Naive thymus-derived CD8-positive, alpha-beta T cell (primary cell): ENCODE measurements at regions not wholly inside any gene's neighbourhood (a gene's known extent, or its start where the extent isn't known, plus 50 kb on each side); places are given as distances from the start of the nearest gene placed in this dataset.
"Not testable (repeated sequence)": the region's sequence is repeated elsewhere in the genome, so short reads cannot be mapped to it uniquely, and the experiment has no call there.

ENCODE experiments used
- ATAC-seq, 2 donors: fragments of 150-1000 bp; cut with Tn5 transposase in 1 of 2; sonication (Bioruptor Pico), chemical (Tn5 transposase) in 1 of 2; 1 replicate in 1 of 2; 2 replicates in 1 of 2; pipeline ENCODE4 v1.10.0; 2021; ENCODE audit warnings: mild to moderate bottlenecking in 2 of 2, moderate library complexity in 2 of 2
- POLR2A ChIA-PET: fragments of 350-600 bp; sonication (Branson Sonifier 250); formaldehyde crosslinking; loops from one replicate; lab custom pipeline; 2021; ENCODE audit warnings: antibody characterized with exemption; lab: Charles Lee
- DNase-seq, 10 donors: peaks; one replicate each; pipeline versions ENCODE4 v3.0.0 to v3.0.0-alpha.2; 2020 to 2022
- H3K27ac Mint-ChIP-seq, 10 donors: one replicate each; pipeline ENCODE4 v1.8.0; 2020 to 2022; ENCODE audit warnings: mild to moderate bottlenecking in 10 of 10, mixed read lengths in 10 of 10, moderate library complexity in 4 of 10, inconsistent platforms in 1 of 10
- H3K27me3 Mint-ChIP-seq, 5 donors: one replicate each; pipeline ENCODE4 v1.8.0; 2021 to 2022; ENCODE audit warnings: mixed read lengths in 5 of 5
- H3K36me3 Mint-ChIP-seq, 3 donors: one replicate each; pipeline ENCODE4 v1.8.0; 2020 to 2022; ENCODE audit warnings: mixed read lengths in 3 of 3, mild to moderate bottlenecking in 2 of 3, inconsistent platforms in 1 of 3
- H3K4me1 Mint-ChIP-seq, 4 donors: one replicate each; pipeline ENCODE4 v1.8.0; 2021 to 2022; ENCODE audit warnings: mixed read lengths in 4 of 4
- H3K4me3 Mint-ChIP-seq, 10 donors: one replicate each; pipeline ENCODE4 v1.8.0; 2020 to 2022; ENCODE audit warnings: mild to moderate bottlenecking in 10 of 10, mixed read lengths in 10 of 10, moderate library complexity in 6 of 10, inconsistent platforms in 1 of 10
- H3K9me3 Mint-ChIP-seq, 9 donors: one replicate each; pipeline ENCODE4 v1.8.0; 2020 to 2022; ENCODE audit warnings: mixed read lengths in 9 of 9, mild to moderate bottlenecking in 3 of 9, inconsistent platforms in 1 of 9, moderate library complexity in 1 of 9

DNA sequence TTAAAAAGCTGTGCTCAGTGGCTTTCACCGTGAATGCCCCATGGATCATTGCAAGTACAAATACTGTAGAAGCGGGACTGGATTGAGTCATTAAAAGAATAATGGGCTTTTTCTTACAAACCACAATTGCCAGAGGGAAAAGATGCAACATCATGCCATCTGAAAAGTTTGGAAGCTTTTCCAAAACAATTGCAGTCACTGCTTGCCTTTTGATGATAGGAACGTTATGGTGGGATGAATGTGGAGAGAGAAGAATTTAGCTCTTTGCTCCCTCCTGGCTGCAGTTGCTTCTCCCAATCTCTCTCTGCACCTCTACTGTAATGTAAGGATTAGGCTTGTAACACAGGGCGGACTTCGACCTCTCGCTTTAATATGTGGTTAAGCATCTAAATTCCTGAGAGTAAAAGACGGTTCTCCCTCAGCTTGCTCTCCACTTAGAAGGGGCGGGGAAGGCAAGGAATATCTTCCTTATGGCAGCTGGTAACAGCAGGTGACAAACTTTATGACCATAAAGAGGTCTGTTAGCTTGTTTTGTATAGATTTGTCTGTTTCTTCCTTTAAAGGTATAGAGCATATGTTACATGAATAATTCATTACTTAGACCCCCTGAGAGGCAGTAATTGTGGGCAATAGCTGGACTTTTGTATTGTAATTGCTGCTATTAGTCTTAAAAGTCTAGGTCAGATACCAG lies 376.1 kb downstream of the UTRN start:
- Mint-ChIP-seq H3K36me3 (peaks cover 0 to 2% (median 0%) of the 10 kb centered on the region in 3 donors), H3K4me1 (peaks cover 29 to 88% (median 60%) of the 10 kb centered on the region in 4 donors), H3K27ac (peak overlapping the region in 5 of 10 donors; percentile 18 to 44 (median 40)), H3K4me3 (peak overlapping the region in 2 of 10 donors; percentile 17 to 53), H3K9me3 (no peaks in the 10 kb centered on the region), H3K27me3 (no peaks in the 10 kb centered on the region)
- DNase-seq, result no peak
- POLR2A ChIA-PET, result no interaction called here
- ATAC-seq, result no peak

DNA sequence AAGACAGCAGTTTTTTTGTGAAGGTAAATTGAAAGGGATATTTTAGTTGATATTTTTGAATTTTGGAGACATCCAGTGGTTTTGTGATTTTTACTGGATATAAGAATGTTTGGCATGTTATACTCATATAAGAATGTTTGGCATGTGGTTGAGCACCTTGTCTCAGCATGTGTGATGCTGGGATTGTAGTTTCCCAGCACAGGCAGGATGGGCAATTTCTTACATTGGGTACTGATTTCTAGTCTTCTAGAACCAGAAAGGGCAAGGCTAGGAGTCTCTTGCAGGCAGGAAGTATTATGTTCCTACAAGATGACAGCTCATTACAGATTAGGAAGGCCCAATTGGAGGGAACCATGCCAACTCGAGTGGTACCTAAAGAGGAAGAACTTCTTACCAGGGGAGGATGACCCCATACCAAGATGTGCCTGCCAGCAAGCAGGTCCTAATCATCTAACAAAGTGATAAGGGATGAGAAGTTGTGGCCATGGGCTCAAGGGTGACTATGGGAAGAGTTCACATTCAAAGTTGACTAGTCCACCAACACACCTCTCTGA lies 377.8 kb downstream of the UTRN start:
- peak overlapping the region in 5 of 10 donors; percentile 15 to 60 (median 34) for H3K27ac Mint-ChIP-seq

DNA sequence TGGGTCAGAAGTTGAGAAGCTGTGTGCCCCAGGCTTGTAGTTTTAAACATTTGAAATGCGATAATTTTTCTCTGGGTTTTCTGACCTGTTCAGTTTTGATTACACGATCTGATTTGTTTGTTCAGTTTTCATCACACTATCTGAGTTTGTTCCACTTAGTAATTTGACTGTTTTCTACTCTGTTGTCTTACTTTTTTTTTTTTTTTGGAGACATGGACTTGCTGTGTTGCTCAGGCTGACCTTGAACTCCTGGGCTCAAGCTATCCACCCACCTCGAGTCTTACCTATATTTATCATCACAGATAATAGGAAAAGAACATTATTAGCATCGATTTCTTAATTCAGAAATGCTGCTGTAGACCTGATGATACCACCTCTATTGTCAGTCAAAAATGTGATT lies 379.1 kb downstream of the UTRN start:
- Mint-ChIP-seq H3K27ac (peak overlapping the region in 3 of 10 donors; percentile 4 to 60 (median 49)), H3K4me1 (peaks cover 23 to 91% (median 66%) of the 10 kb centered on the region in 4 donors), H3K36me3 (peaks cover 7 to 13% (median 10%) of the 10 kb centered on the region in 3 donors), H3K27me3 (no peaks in the 10 kb centered on the region), H3K4me3 (peak overlapping the region in 1 of 10 donors; percentile 51), H3K9me3 (peaks cover 0 to 10% (median under 1%) of the 10 kb centered on the region in 9 donors)
- POLR2A ChIA-PET, result no interaction called here
- DNase-seq (no peak), ATAC-seq (no peak)

More for the DNA sequence above, 377.8 kb downstream of the UTRN start:
- Mint-ChIP-seq H3K36me3 (peaks cover 4 to 13% (median 7%) of the 10 kb centered on the region in 3 donors), H3K4me1 (peaks cover 27 to 94% (median 71%) of the 10 kb centered on the region in 4 donors), H3K27me3 (no peaks in the 10 kb centered on the region), H3K9me3 (peaks cover 0 to 3% (median 0%) of the 10 kb centered on the region in 9 donors), H3K4me3 (peak overlapping the region in 2 of 10 donors; percentile 8 to 60)
- no peak for ATAC-seq
- no peak for DNase-seq
- POLR2A ChIA-PET, result no interaction called here

DNA sequence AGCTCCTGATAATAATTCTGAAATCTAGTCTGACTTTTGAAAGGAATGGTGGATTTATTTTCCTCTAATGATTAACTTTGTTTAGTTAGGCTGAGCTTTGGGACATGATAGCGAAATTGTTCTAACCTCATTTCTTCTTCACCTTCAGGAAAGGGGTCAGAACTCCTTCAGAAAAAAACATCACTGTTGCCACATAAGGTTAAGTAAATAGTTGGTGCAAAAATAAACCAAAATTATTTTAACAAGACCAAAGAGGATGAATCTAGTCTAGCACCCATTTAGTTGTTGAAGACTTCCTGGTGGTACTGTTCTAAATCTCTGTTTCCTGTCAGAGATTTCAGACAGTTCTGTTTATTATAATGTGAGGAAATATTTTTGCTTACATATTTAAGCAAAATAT lies 379.8 kb downstream of the UTRN start:
- peak overlapping the region in 5 of 10 donors; percentile 5 to 69 (median 43) for H3K27ac Mint-ChIP-seq
- POLR2A ChIA-PET, result no interaction called here
- no peaks in the 10 kb centered on the region for H3K27me3 Mint-ChIP-seq
- H3K36me3 Mint-ChIP-seq, result peaks cover 10 to 19% (median 15%) of the 10 kb centered on the region in 3 donors
- DNase-seq, result no peak
- H3K4me3 Mint-ChIP-seq, result peak overlapping the region in 2 of 10 donors; percentile 26 to 42
- H3K4me1 Mint-ChIP-seq, result peaks cover 20 to 87% (median 60%) of the 10 kb centered on the region in 4 donors
- H3K9me3 Mint-ChIP-seq, result peaks cover under 1 to 16% (median 7%) of the 10 kb centered on the region in 9 donors
- ATAC-seq, result no peak

- POLR2A ChIA-PET, result no interaction called here
- Mint-ChIP-seq H3K4me3 (peak overlapping the region in 2 of 10 donors; percentile 15 to 20), H3K4me1 (peaks cover 20 to 83% (median 61%) of the 10 kb centered on the region in 4 donors), H3K36me3 (peaks cover 17 to 29% (median 25%) of the 10 kb centered on the region in 3 donors), H3K27me3 (no peaks in the 10 kb centered on the region), H3K9me3 (peaks cover 10 to 27% (median 14%) of the 10 kb centered on the region in 9 donors), H3K27ac (peak overlapping the region in 3 of 10 donors; percentile 11 to 63 (median 37))
- ATAC-seq (no peak), DNase-seq (no peak)
Measured at GRCh38 chr6:144665932-144666450, 380.9 kb downstream of the UTRN start.

GRCh38 chr6:144666781-144667180 lies 381.6 kb downstream of the UTRN start:
- DNase-seq, result no peak
- H3K9me3 Mint-ChIP-seq, result peaks cover 10 to 35% (median 20%) of the 10 kb centered on the region in 9 donors
- peaks cover 24 to 35% (median 31%) of the 10 kb centered on the region in 3 donors for H3K36me3 Mint-ChIP-seq
- POLR2A ChIA-PET, result no interaction called here
- no peaks in the 10 kb centered on the region for H3K27me3 Mint-ChIP-seq
- H3K27ac Mint-ChIP-seq, result peak overlapping the region in 5 of 10 donors; percentile 27 to 93 (median 63)
- peak overlapping the region in 3 of 10 donors; percentile 2 to 33 (median 32) for H3K4me3 Mint-ChIP-seq
- no peak for ATAC-seq
- H3K4me1 Mint-ChIP-seq, result peaks cover 18 to 83% (median 61%) of the 10 kb centered on the region in 4 donors

GRCh38 chr6:144667532-144668503 lies 382.7 kb downstream of the UTRN start:
- POLR2A ChIA-PET, result no interaction called here
- DNase-seq (no peak), ATAC-seq (no peak)
- Mint-ChIP-seq H3K4me3 (peak overlapping the region in 1 of 10 donors; percentile 5), H3K27me3 (no peaks in the 10 kb centered on the region), H3K27ac (peak overlapping the region in 3 of 10 donors; percentile 34 to 93 (median 63)), H3K36me3 (peaks cover 31 to 45% (median 40%) of the 10 kb centered on the region in 3 donors), H3K9me3 (peaks cover 18 to 45% (median 30%) of the 10 kb centered on the region in 9 donors), H3K4me1 (peaks cover 17 to 85% (median 62%) of the 10 kb centered on the region in 4 donors)

GRCh38 chr6:144670259-144670658 lies 385.1 kb downstream of the UTRN start:
- ATAC-seq, DNase-seq, H3K27ac Mint-ChIP-seq, H3K4me3 Mint-ChIP-seq, H3K27me3 Mint-ChIP-seq, POLR2A ChIA-PET: not testable (repeated sequence)
- Mint-ChIP-seq H3K4me1 (peaks cover 9 to 79% (median 49%) of the 10 kb centered on the region in 4 donors), H3K36me3 (peaks cover 40 to 69% (median 54%) of the 10 kb centered on the region in 3 donors), H3K9me3 (peaks cover 28 to 69% (median 39%) of the 10 kb centered on the region in 9 donors)

DNA sequence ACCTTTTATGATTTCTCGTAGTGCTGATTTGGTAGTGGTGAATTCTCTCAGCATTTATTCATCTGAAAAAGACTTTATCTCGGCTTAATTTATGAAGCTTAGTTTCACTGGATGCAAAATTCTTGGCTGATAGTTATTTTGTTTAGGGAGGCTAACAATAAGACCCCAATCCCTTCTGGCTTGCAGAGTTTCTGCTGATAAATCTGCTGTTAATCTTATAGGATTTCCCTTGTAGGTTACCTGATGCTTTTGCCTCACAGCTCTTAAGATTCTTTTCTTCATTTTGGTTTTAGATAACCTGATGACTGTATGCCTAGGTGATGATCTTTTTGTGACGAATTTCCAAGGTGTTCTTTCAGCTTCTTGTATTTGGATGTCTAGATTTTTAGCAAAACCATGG lies 388.7 kb downstream of the UTRN start:
- H3K4me3 Mint-ChIP-seq, result no peak overlapping the region
- no peak for DNase-seq
- no peaks in the 10 kb centered on the region for H3K27me3 Mint-ChIP-seq
- peaks cover 44 to 75% (median 47%) of the 10 kb centered on the region in 3 donors for H3K36me3 Mint-ChIP-seq
- POLR2A ChIA-PET, result no interaction called here
- no peak overlapping the region for H3K27ac Mint-ChIP-seq
- no peak for ATAC-seq
- peaks cover 27 to 63% (median 39%) of the 10 kb centered on the region in 9 donors for H3K9me3 Mint-ChIP-seq
- H3K4me1 Mint-ChIP-seq, result peaks cover 9 to 62% (median 26%) of the 10 kb centered on the region in 4 donors

DNA sequence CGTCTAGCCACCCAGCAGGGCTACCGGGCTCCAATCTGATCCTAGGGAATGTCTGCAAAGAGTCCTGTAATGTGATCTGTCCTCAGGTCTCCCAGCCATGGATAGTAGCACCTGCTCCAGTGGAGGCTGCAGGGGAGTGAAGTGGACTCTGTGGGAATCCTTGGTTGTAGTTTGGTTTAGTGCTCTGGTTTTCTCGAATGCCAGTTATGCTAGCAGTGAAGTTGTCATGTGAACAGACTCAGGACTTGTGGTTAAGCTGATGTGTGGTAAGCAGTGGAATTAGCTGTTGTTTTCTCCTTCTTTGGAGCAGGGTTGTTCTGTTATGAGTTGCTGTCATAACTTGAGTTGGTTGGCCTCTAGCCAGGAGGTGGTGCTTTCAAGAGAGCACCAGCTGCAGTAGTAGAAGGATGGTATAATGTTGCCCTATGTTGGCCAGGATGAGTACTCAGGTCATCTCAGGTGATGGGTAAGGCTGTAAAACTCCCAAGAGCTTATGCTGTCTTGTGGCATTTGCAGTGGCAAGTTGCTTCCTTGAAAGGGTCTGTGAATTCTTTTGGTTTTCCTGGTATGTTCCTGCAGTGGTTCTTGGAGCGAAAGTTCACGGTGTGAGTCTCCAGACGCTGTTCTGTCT lies 390.2 kb downstream of the UTRN start:
- DNase-seq, result peak in 1 of 10 donors; percentile 19
- peak in 1 of 2 donors; percentile 25 for ATAC-seq
- Mint-ChIP-seq H3K4me1 (peaks cover 9 to 60% (median 25%) of the 10 kb centered on the region in 4 donors), H3K36me3 (peaks cover 35 to 71% (median 53%) of the 10 kb centered on the region in 3 donors), H3K9me3 (peaks cover 22 to 52% (median 34%) of the 10 kb centered on the region in 9 donors), H3K27me3 (no peaks in the 10 kb centered on the region), H3K27ac (peak overlapping the region in 4 of 10 donors; percentile 5 to 82 (median 44)), H3K4me3 (peak overlapping the region in 5 of 10 donors; percentile 8 to 59 (median 24))
- POLR2A ChIA-PET, result no interaction called here

GRCh38 chr6:144676310-144676709 lies 391.2 kb downstream of the UTRN start:
- peaks cover 17 to 42% (median 24%) of the 10 kb centered on the region in 9 donors for H3K9me3 Mint-ChIP-seq
- not testable (repeated sequence) for H3K27ac Mint-ChIP-seq

More at GRCh38 chr6:144676310-144676709, 391.2 kb downstream of the UTRN start:
- H3K4me3 Mint-ChIP-seq, H3K27me3 Mint-ChIP-seq, ATAC-seq, DNase-seq, POLR2A ChIA-PET: not testable (repeated sequence)
- peaks cover 33 to 70% (median 53%) of the 10 kb centered on the region in 3 donors for H3K36me3 Mint-ChIP-seq
- H3K4me1 Mint-ChIP-seq, result peaks cover 13 to 54% (median 25%) of the 10 kb centered on the region in 4 donors
